GM12878 (cell line): ENCODE measurements at regions not wholly inside any gene's neighbourhood (a gene's known extent, or its start where the extent isn't known, plus 50 kb on each side); places are given as distances from the start of the nearest gene placed in this dataset.

Experiments
- CEBPZ ChIP-seq: fragments of 150-350 bp; IDR thresholded peaks from 2 replicates; pipeline ENCODE4 v1.6.1; 2016; ENCODE audit warnings: low read depth, low read length
- CREB1 ChIP-seq: IDR thresholded peaks from 2 replicates; pipeline ENCODE4 v1.6.1; 2012; ENCODE audit warnings: low read depth, mild to moderate bottlenecking, inconsistent platforms
- CTCF ChIP-seq, 3 experiments: IDR thresholded peaks in 2 of 3; conservative IDR thresholded peaks in 1 of 3; 2 replicates each; pipeline ENCODE4 v1.5.1; 2011; ENCODE audit warnings: low read depth in 3 of 3, low read length in 3 of 3, mild to moderate bottlenecking in 3 of 3, control low read depth in 2 of 3, moderate library complexity in 2 of 3, inconsistent platforms in 1 of 3, mixed read lengths in 1 of 3; ENCODE audit not compliant: control insufficient read depth in 2 of 3, insufficient read depth in 1 of 3; ENCODE audit errors: extremely low read depth in 1 of 3
- GABPA ChIP-seq: IDR thresholded peaks from 2 replicates; pipeline ENCODE4 v1.6.1; 2014; ENCODE audit warnings: antibody characterized with exemption, low read depth, mild to moderate bottlenecking, inconsistent platforms
- KAT2A ChIP-seq: conservative IDR thresholded peaks from 2 replicates; pipeline ENCODE4 v1.6.1; 2011; ENCODE audit warnings: low read depth, low read length; ENCODE audit not compliant: control insufficient read depth
- MLLT1 ChIP-seq: fragments of 450-650 bp; IDR thresholded peaks from 2 replicates; pipeline ENCODE4 v1.6.1; 2016; ENCODE audit warnings: mild to moderate bottlenecking
- PBX3 ChIP-seq: IDR thresholded peaks from 2 replicates; pipeline ENCODE4 v1.6.1; 2011; ENCODE audit warnings: mild to moderate bottlenecking, low read depth, low read length, moderate library complexity; ENCODE audit not compliant: insufficient replicate concordance
- POLR2A ChIP-seq: IDR thresholded peaks from 2 replicates; pipeline ENCODE4 v1.6.1; 2011; ENCODE audit warnings: low read depth, mild to moderate bottlenecking, low read length
- POLR2AphosphoS5 ChIP-seq: IDR thresholded peaks from 2 replicates; pipeline ENCODE4 v1.6.1; 2011; ENCODE audit warnings: mild to moderate bottlenecking, low read length, inconsistent platforms
- SMC3 ChIP-seq: IDR thresholded peaks from 2 replicates; pipeline ENCODE4 v1.6.1; 2011; ENCODE audit warnings: low read length, improper control_type of control experiment, borderline replicate concordance
- ZBTB11 ChIP-seq: fragments of 450-650 bp; formaldehyde crosslinking; IDR thresholded peaks from 2 replicates; pipeline ENCODE4 v1.5.0; 2022; ENCODE audit warnings: mild to moderate bottlenecking, missing genetic modification characterization
- ZNF207 ChIP-seq: fragments of 450-650 bp; IDR thresholded peaks from 2 replicates; pipeline ENCODE4 v1.6.1; 2014; ENCODE audit warnings: antibody characterized with exemption, mild to moderate bottlenecking, borderline replicate concordance
- ZNF274 ChIP-seq: IDR thresholded peaks from one replicate; pipeline ENCODE4 v1.8.0; 2011; ENCODE audit not compliant: insufficient read length, insufficient read depth

- TF ChIP-seq CEBPZ (no peak), MLLT1 (no peak), POLR2A (no peak), KAT2A (no peak), CTCF (IDR thresholded peaks at IDR 0.05 in 2 of 3, conservative IDR thresholded peaks at IDR 0.05 in 1 of 3; ENCODE audit: control insufficient read depth in 2 of 3, extremely low read depth in 1 of 3, insufficient read depth in 1 of 3, low read depth in 3 of 3, low read length in 3 of 3) (no peak), ZNF207 (no peak), ZNF274 (no peak), GABPA (no peak), SMC3 (no peak), POLR2AphosphoS5 (no peak), CREB1 (no peak), PBX3 (no peak), ZBTB11 (CRISPR knock-in tag) (no peak)
These were observed 94.3 kb upstream of the TMEM18 start for GRCh38 chr2:771538-771937.
